WTC11 (cell line): ENCODE measurements at regions not wholly inside any gene's neighbourhood (a gene's known extent, or its start where the extent isn't known, plus 50 kb on each side); places are given as distances from the start of the nearest gene placed in this dataset.
A peak's percentile ranks its signal among the peaks of the same experiment; 100 is the strongest.

Experiments
- ATAC-seq: fragments of 200-7000 bp; cut with Tn5 transposase; 2 replicates; pipeline ENCODE4 v1.10.0; 2021; ENCODE audit warnings: mild to moderate bottlenecking, moderate library complexity
- CTCF ChIA-PET: fragments of 300-600 bp; sonication (Branson Sonifier 250); formaldehyde crosslinking; loops from one replicate; lab custom pipeline; 2021; ENCODE audit warnings: antibody characterized with exemption; lab: Charles Lee
- POLR2A ChIA-PET: fragments of 350-600 bp; sonication (Branson Sonifier 250); formaldehyde crosslinking; loops from one replicate; lab custom pipeline; 2021; ENCODE audit warnings: antibody characterized with exemption; lab: Charles Lee
- DNase-seq: peaks from one replicate; pipeline ENCODE4 v3.0.0; 2021; ENCODE audit warnings: low spot score
- H3K27ac Mint-ChIP-seq: 2 replicates; pipeline ENCODE4 v1.8.0; 2021; ENCODE audit warnings: mixed read lengths
- H3K27me3 Mint-ChIP-seq: 2 replicates; pipeline ENCODE4 v1.8.0; 2021; ENCODE audit warnings: low read depth, mild to moderate bottlenecking, moderate library complexity, mixed read lengths
- H3K36me3 Mint-ChIP-seq: 2 replicates; pipeline ENCODE4 v1.8.0; 2021; ENCODE audit warnings: mixed read lengths
- H3K4me1 Mint-ChIP-seq: 2 replicates; pipeline ENCODE4 v1.8.0; 2022; ENCODE audit warnings: mixed read lengths
- H3K4me3 Mint-ChIP-seq: 2 replicates; pipeline ENCODE4 v1.8.0; 2021; ENCODE audit warnings: mild to moderate bottlenecking, moderate library complexity, mixed read lengths
- H3K9me3 Mint-ChIP-seq: 2 replicates; pipeline ENCODE4 v1.8.0; 2021; ENCODE audit warnings: mixed read lengths
- ESRRA ChIP-seq: sonication (generic); formaldehyde crosslinking; IDR thresholded peaks from 2 replicates; pipeline ENCODE4 v1.8.1; 2022; ENCODE audit warnings: mild to moderate bottlenecking, missing genetic modification reagents, borderline replicate concordance
- ETV6 ChIP-seq: sonication (generic); formaldehyde crosslinking; IDR thresholded peaks from 2 replicates; pipeline ENCODE4 v1.8.1; 2022; ENCODE audit warnings: mild to moderate bottlenecking, missing genetic modification reagents
- NFE2L1 ChIP-seq: sonication (generic); formaldehyde crosslinking; IDR thresholded peaks from 2 replicates; pipeline ENCODE4 v1.8.1; 2023; ENCODE audit warnings: missing genetic modification reagents
- OVOL2 ChIP-seq: fragments of 250-450 bp; sonication (Bioruptor Pico); IDR thresholded peaks from 2 replicates; pipeline ENCODE4 v1.9.0; 2021; ENCODE audit warnings: mild to moderate bottlenecking, borderline replicate concordance
- RORB ChIP-seq: fragments of 250-450 bp; sonication (Bioruptor Pico); IDR thresholded peaks from 2 replicates; pipeline ENCODE4 v1.9.0; 2021; ENCODE audit warnings: mild to moderate bottlenecking
- SMAD3 ChIP-seq: sonication (generic); formaldehyde crosslinking; IDR thresholded peaks from 2 replicates; pipeline ENCODE4 v1.8.0; 2022; ENCODE audit warnings: missing genetic modification reagents, mild to moderate bottlenecking, borderline replicate concordance
- SOX15 ChIP-seq: fragments of 250-450 bp; sonication (Bioruptor Pico); IDR thresholded peaks from 2 replicates; pipeline ENCODE4 v1.9.0; 2021; ENCODE audit warnings: mild to moderate bottlenecking
- SP1 ChIP-seq: sonication (generic); formaldehyde crosslinking; conservative IDR thresholded peaks from 2 replicates; pipeline ENCODE4 v1.8.1; 2022; ENCODE audit warnings: missing genetic modification reagents
- TCF7 ChIP-seq: sonication (generic); formaldehyde crosslinking; IDR thresholded peaks from 2 replicates; pipeline ENCODE4 v1.8.0; 2022; ENCODE audit warnings: mild to moderate bottlenecking, low read depth, missing genetic modification reagents, moderate library complexity
- ZNF138 ChIP-seq: sonication (generic); formaldehyde crosslinking; conservative IDR thresholded peaks from 2 replicates; pipeline ENCODE4 v1.8.1; 2022; ENCODE audit warnings: mild to moderate bottlenecking, moderate library complexity, missing genetic modification reagents
- ZNF263 ChIP-seq: sonication (generic); formaldehyde crosslinking; IDR thresholded peaks from 2 replicates; pipeline ENCODE4 v1.8.1; 2022; ENCODE audit warnings: low read depth, mild to moderate bottlenecking, moderate library complexity, missing genetic modification reagents
- ZNF671 ChIP-seq: fragments of 250-450 bp; sonication (Bioruptor Pico); IDR thresholded peaks from 2 replicates; pipeline ENCODE4 v1.8.0; 2021; ENCODE audit warnings: mild to moderate bottlenecking
- TF ChIP-seq, protein P1 (sequence below): fragments of 200-600 bp; IDR thresholded peaks from 2 replicates; pipeline ENCODE4 v1.8.0; 2022; ENCODE audit warnings: antibody characterized with exemption
- TF ChIP-seq, protein P2 (sequence below): sonication (generic); formaldehyde crosslinking; IDR thresholded peaks from 2 replicates; pipeline ENCODE4 v1.8.0; 2022; ENCODE audit warnings: missing genetic modification reagents
- TF ChIP-seq, protein P3 (sequence below): fragments of 250-450 bp; sonication (Bioruptor Pico); IDR thresholded peaks from 2 replicates; pipeline ENCODE4 v1.8.0; 2021; ENCODE audit warnings: mild to moderate bottlenecking
- TF ChIP-seq, protein P4 (sequence below): sonication (generic); formaldehyde crosslinking; conservative IDR thresholded peaks from 2 replicates; pipeline ENCODE4 v1.8.1; 2023; ENCODE audit warnings: mild to moderate bottlenecking, low read depth, missing genetic modification reagents, moderate library complexity
- TF ChIP-seq, protein P5 (sequence below): sonication (generic); formaldehyde crosslinking; IDR thresholded peaks from 2 replicates; pipeline ENCODE4 v1.8.0; 2023; ENCODE audit warnings: missing genetic modification reagents, mild to moderate bottlenecking, borderline replicate concordance

DNA sequence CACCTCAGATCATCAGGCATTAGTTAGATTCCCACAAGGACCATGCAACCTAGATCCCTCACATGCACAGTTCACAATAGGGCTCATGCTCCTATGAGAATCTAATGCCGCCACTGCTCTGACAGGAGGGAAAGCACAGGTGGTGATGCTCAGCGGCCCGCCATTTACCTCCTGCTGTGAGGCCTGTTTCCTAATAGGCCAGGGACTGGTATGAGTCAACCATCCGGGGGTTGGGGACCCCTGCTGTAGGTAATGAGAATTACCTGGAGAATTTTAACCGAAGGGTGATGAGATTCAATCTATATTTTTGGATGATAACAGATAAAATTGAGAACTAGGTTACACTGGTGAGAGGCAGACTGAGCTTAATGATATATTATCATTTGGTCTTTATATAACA lies 101.4 kb downstream of the LACC1 start:
- H3K4me1 Mint-ChIP-seq = peaks cover 13% of the 10 kb centered on the region
- TF ChIP-seq ZNF138 (CRISPR knock-in tag) = no peak
- TF ChIP-seq RORB (CRISPR knock-in tag) = no peak
- no peak for TF ChIP-seq ZNF263 (CRISPR knock-in tag)
- TF ChIP-seq, protein P1, sequence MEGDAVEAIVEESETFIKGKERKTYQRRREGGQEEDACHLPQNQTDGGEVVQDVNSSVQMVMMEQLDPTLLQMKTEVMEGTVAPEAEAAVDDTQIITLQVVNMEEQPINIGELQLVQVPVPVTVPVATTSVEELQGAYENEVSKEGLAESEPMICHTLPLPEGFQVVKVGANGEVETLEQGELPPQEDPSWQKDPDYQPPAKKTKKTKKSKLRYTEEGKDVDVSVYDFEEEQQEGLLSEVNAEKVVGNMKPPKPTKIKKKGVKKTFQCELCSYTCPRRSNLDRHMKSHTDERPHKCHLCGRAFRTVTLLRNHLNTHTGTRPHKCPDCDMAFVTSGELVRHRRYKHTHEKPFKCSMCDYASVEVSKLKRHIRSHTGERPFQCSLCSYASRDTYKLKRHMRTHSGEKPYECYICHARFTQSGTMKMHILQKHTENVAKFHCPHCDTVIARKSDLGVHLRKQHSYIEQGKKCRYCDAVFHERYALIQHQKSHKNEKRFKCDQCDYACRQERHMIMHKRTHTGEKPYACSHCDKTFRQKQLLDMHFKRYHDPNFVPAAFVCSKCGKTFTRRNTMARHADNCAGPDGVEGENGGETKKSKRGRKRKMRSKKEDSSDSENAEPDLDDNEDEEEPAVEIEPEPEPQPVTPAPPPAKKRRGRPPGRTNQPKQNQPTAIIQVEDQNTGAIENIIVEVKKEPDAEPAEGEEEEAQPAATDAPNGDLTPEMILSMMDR = peak; percentile 33
- TF ChIP-seq SOX15 (CRISPR knock-in tag) = no peak
- TF ChIP-seq SMAD3 (CRISPR knock-in tag) = no peak
- TF ChIP-seq, all 79 proteins: peak for 1
- peak; percentile 77 for DNase-seq
- ATAC-seq = peak; percentile 80
- ChIA-PET CTCF (no interaction called here), POLR2A (interaction anchor here (0.5 kb wide), 1 partner anchor 70 kb away, joined by 4 read pairs; no protein-coding TSS in a partner anchor)
- Mint-ChIP-seq H3K36me3 (peaks cover 6% of the 10 kb centered on the region; the same call in 1 of the 2 replicates), H3K27ac (no peak overlapping the region), H3K9me3 (peaks cover 16% of the 10 kb centered on the region), H3K4me3 (no peak overlapping the region), H3K27me3 (peaks cover 20% of the 10 kb centered on the region)

DNA sequence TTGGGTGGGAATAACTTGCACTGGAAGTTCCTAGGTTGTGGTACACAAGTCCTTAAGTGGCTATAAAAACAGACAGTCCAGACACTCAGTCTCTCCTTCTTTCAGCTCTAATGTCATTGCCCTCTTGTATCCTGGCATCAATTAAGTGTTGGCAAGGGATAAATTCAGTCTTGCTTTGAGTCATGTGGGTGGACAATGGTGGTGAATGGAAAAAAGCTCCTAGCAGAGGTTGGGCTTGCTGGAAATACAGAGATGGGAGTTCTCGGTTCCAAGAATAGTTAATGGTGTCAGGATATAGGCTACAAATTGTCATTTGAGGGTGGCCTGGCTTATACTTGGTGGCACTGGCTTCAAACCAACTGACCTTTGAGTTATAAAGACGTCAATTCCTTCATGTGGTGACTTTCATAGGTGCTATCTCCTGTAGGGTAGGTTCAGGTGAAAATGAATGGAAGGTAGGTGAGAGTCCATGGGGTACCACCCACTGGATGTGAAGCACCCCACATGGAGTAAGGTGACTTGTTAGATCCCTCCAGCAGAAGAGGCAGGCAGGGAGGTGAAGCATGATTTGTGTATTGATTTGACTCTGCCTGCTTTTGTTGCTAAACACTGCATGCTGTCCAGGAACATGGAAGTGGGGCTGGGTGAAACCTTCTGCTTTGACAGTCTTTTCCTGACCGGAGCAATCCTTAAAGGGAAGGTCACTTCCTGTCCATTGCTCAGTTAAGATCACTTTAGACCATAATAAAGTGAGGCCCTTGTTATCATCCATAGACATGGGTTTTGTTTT lies 102.0 kb downstream of the LACC1 start:
- ATAC-seq (no peak), DNase-seq (no peak)
- H3K36me3 Mint-ChIP-seq = no peaks in the 10 kb centered on the region
- H3K4me1 Mint-ChIP-seq = peaks cover 10% of the 10 kb centered on the region
- peaks cover 14% of the 10 kb centered on the region for H3K27me3 Mint-ChIP-seq
- ChIA-PET CTCF (no interaction called here), POLR2A (interaction anchor here (0.5 kb wide), 1 partner anchor 71 kb away, joined by 4 read pairs; no protein-coding TSS in a partner anchor)
- H3K27ac Mint-ChIP-seq = no peak overlapping the region
- H3K9me3 Mint-ChIP-seq = peaks cover 9% of the 10 kb centered on the region
- no peak overlapping the region for H3K4me3 Mint-ChIP-seq
- no peak for TF ChIP-seq ZNF671 (CRISPR knock-in tag)
- no peak for TF ChIP-seq ETV6 (CRISPR knock-in tag)
- TF ChIP-seq, protein P2, sequence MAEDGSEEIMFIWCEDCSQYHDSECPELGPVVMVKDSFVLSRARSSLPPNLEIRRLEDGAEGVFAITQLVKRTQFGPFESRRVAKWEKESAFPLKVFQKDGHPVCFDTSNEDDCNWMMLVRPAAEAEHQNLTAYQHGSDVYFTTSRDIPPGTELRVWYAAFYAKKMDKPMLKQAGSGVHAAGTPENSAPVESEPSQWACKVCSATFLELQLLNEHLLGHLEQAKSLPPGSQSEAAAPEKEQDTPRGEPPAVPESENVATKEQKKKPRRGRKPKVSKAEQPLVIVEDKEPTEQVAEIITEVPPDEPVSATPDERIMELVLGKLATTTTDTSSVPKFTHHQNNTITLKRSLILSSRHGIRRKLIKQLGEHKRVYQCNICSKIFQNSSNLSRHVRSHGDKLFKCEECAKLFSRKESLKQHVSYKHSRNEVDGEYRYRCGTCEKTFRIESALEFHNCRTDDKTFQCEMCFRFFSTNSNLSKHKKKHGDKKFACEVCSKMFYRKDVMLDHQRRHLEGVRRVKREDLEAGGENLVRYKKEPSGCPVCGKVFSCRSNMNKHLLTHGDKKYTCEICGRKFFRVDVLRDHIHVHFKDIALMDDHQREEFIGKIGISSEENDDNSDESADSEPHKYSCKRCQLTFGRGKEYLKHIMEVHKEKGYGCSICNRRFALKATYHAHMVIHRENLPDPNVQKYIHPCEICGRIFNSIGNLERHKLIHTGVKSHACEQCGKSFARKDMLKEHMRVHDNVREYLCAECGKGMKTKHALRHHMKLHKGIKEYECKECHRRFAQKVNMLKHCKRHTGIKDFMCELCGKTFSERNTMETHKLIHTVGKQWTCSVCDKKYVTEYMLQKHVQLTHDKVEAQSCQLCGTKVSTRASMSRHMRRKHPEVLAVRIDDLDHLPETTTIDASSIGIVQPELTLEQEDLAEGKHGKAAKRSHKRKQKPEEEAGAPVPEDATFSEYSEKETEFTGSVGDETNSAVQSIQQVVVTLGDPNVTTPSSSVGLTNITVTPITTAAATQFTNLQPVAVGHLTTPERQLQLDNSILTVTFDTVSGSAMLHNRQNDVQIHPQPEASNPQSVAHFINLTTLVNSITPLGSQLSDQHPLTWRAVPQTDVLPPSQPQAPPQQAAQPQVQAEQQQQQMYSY = no peak
- TF ChIP-seq NFE2L1 (CRISPR knock-in tag) = no peak
- no peak for TF ChIP-seq OVOL2 (CRISPR knock-in tag)
- TF ChIP-seq, protein P3, sequence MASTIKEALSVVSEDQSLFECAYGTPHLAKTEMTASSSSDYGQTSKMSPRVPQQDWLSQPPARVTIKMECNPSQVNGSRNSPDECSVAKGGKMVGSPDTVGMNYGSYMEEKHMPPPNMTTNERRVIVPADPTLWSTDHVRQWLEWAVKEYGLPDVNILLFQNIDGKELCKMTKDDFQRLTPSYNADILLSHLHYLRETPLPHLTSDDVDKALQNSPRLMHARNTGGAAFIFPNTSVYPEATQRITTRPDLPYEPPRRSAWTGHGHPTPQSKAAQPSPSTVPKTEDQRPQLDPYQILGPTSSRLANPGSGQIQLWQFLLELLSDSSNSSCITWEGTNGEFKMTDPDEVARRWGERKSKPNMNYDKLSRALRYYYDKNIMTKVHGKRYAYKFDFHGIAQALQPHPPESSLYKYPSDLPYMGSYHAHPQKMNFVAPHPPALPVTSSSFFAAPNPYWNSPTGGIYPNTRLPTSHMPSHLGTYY (CRISPR knock-in tag) = no peak
- no peak for TF ChIP-seq SP1
- TF ChIP-seq, protein P4, sequence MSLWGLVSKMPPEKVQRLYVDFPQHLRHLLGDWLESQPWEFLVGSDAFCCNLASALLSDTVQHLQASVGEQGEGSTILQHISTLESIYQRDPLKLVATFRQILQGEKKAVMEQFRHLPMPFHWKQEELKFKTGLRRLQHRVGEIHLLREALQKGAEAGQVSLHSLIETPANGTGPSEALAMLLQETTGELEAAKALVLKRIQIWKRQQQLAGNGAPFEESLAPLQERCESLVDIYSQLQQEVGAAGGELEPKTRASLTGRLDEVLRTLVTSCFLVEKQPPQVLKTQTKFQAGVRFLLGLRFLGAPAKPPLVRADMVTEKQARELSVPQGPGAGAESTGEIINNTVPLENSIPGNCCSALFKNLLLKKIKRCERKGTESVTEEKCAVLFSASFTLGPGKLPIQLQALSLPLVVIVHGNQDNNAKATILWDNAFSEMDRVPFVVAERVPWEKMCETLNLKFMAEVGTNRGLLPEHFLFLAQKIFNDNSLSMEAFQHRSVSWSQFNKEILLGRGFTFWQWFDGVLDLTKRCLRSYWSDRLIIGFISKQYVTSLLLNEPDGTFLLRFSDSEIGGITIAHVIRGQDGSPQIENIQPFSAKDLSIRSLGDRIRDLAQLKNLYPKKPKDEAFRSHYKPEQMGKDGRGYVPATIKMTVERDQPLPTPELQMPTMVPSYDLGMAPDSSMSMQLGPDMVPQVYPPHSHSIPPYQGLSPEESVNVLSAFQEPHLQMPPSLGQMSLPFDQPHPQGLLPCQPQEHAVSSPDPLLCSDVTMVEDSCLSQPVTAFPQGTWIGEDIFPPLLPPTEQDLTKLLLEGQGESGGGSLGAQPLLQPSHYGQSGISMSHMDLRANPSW (CRISPR knock-in tag) = no peak
- TF ChIP-seq TCF7 (CRISPR knock-in tag) = no peak
- no peak for TF ChIP-seq RORB (CRISPR knock-in tag)
- no peak for TF ChIP-seq ESRRA (CRISPR knock-in tag)
- TF ChIP-seq, protein P1 = no peak
- TF ChIP-seq, protein P5, sequence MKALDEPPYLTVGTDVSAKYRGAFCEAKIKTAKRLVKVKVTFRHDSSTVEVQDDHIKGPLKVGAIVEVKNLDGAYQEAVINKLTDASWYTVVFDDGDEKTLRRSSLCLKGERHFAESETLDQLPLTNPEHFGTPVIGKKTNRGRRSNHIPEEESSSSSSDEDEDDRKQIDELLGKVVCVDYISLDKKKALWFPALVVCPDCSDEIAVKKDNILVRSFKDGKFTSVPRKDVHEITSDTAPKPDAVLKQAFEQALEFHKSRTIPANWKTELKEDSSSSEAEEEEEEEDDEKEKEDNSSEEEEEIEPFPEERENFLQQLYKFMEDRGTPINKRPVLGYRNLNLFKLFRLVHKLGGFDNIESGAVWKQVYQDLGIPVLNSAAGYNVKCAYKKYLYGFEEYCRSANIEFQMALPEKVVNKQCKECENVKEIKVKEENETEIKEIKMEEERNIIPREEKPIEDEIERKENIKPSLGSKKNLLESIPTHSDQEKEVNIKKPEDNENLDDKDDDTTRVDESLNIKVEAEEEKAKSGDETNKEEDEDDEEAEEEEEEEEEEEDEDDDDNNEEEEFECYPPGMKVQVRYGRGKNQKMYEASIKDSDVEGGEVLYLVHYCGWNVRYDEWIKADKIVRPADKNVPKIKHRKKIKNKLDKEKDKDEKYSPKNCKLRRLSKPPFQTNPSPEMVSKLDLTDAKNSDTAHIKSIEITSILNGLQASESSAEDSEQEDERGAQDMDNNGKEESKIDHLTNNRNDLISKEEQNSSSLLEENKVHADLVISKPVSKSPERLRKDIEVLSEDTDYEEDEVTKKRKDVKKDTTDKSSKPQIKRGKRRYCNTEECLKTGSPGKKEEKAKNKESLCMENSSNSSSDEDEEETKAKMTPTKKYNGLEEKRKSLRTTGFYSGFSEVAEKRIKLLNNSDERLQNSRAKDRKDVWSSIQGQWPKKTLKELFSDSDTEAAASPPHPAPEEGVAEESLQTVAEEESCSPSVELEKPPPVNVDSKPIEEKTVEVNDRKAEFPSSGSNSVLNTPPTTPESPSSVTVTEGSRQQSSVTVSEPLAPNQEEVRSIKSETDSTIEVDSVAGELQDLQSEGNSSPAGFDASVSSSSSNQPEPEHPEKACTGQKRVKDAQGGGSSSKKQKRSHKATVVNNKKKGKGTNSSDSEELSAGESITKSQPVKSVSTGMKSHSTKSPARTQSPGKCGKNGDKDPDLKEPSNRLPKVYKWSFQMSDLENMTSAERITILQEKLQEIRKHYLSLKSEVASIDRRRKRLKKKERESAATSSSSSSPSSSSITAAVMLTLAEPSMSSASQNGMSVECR (CRISPR knock-in tag) = no peak
